ENCODE measurements at regions not wholly inside any gene's neighbourhood (a gene's known extent, or its start where the extent isn't known, plus 50 kb on each side); places are given as distances from the start of the nearest gene placed in this dataset.

- no peak for DNase-seq
Measured at GRCh38 chr2:64345998-64346397, 108.0 kb upstream of the LGALSL start.

GRCh38 chr2:64348386-64349130, 105.4 kb upstream of the LGALSL start:
- DNase-seq: no peak

GRCh38 chr2:64349131-64349530, 104.8 kb upstream of the LGALSL start:
- DNase-seq: no peak

GRCh38 chr2:64350996-64351395, 103.0 kb upstream of the LGALSL start:
- no peak for DNase-seq

- no peak for DNase-seq
Measured at GRCh38 chr2:64352292-64352691, 101.7 kb upstream of the LGALSL start.

GRCh38 chr2:64354857-64355680, 98.9 kb upstream of the LGALSL start:
- DNase-seq: no peak

- DNase-seq: no peak
Measured at GRCh38 chr2:64356906-64357305, 97.1 kb upstream of the LGALSL start.

- no peak for DNase-seq
Measured at GRCh38 chr2:64359171-64359891, 94.6 kb upstream of the LGALSL start.

- DNase-seq: no peak
Measured at GRCh38 chr2:64359892-64360657, 93.9 kb upstream of the LGALSL start.

- no peak for DNase-seq
Measured at GRCh38 chr2:64361151-64361938, 92.6 kb upstream of the LGALSL start.

GRCh38 chr2:64362562-64363026, 91.4 kb upstream of the LGALSL start:
- no peak for DNase-seq

- no peak for DNase-seq
Measured at GRCh38 chr2:64363140-64363539, 90.8 kb upstream of the LGALSL start.

- no peak for DNase-seq
Measured at GRCh38 chr2:64363848-64364247, 90.1 kb upstream of the LGALSL start.

- DNase-seq: no peak
Measured at GRCh38 chr2:64367444-64368232, 86.3 kb upstream of the LGALSL start.

GRCh38 chr2:64369706-64370105, 84.3 kb upstream of the LGALSL start:
- DNase-seq: no peak

GRCh38 chr2:64371727-64372126, 82.2 kb upstream of the LGALSL start:
- no peak for DNase-seq

GRCh38 chr2:64374686-64375085, 79.3 kb upstream of the LGALSL start:
- DNase-seq: no peak

GRCh38 chr2:64376926-64377325, 77.0 kb upstream of the LGALSL start:
- DNase-seq: no peak

- no peak for DNase-seq
Measured at GRCh38 chr2:64379186-64379585, 74.8 kb upstream of the LGALSL start.

- DNase-seq: no peak
Measured at GRCh38 chr2:64380853-64381527, 73.0 kb upstream of the LGALSL start.

Data from CD4-positive, alpha-beta T cell treated with Interleukin-4 for 4 hours (primary cell).